ENCODE measurements at regions not wholly inside any gene's neighbourhood (a gene's known extent, or its start where the extent isn't known, plus 50 kb on each side); places are given as distances from the start of the nearest gene placed in this dataset.

DNA sequence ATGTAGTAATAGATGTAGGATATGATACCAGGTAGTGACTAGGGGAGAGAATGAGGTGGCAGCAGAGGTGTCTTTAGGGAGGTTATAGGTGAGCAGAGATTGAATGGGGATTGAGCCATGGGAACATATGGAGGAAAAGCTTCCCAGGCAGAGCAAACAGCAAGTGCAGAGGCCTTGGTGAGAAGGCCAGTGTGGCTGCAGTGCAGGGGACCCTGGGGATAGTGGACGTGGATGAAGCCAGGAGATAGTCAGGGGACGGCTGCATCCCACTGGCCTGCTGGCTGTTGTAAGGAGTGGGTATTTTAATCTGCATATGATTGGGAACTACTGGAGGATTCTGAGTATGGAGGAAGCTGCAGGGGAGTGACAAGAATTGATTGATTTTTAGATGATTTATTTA, 62.7 kb upstream of the TRAK1 start (continued):
- TF ChIP-seq, protein P1, sequence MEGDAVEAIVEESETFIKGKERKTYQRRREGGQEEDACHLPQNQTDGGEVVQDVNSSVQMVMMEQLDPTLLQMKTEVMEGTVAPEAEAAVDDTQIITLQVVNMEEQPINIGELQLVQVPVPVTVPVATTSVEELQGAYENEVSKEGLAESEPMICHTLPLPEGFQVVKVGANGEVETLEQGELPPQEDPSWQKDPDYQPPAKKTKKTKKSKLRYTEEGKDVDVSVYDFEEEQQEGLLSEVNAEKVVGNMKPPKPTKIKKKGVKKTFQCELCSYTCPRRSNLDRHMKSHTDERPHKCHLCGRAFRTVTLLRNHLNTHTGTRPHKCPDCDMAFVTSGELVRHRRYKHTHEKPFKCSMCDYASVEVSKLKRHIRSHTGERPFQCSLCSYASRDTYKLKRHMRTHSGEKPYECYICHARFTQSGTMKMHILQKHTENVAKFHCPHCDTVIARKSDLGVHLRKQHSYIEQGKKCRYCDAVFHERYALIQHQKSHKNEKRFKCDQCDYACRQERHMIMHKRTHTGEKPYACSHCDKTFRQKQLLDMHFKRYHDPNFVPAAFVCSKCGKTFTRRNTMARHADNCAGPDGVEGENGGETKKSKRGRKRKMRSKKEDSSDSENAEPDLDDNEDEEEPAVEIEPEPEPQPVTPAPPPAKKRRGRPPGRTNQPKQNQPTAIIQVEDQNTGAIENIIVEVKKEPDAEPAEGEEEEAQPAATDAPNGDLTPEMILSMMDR (conservative IDR thresholded peaks at IDR 0.05; ENCODE audit: low read depth, low read length): no peak
- TF ChIP-seq MXI1 (IDR thresholded peaks at IDR 0.05; ENCODE audit: borderline replicate concordance, low read depth, low read length): no peak
- TF ChIP-seq RAD21 (IDR thresholded peaks at IDR 0.05; ENCODE audit: low read length): no peak

DNA sequence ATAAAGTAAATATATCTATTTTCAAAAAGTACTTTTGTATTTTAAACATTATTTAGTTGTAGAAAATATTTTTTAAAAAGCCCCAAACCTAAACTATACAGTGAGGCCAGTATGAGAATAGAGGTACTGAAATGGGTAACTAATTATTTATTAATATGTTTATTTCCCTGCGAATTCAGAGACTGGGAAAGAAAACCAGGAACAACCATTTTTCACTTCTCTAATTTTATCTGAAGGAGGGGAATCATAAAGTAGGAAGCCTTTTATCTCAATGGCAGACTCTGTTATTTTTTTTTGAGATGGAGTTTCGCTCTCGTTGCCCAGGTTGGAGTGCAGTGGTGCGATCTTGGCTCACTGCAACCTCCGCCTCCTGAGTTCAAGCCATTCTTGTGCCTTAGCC, 63.6 kb upstream of the TRAK1 start:
- H2BK20ac ChIP-seq (ENCODE audit: low read depth, low read length): no peak overlapping the region
- no peaks in the 10 kb centered on the region for H3K27me3 ChIP-seq (ENCODE audit: control insufficient read depth, insufficient read depth, low read length)
- H4K5ac ChIP-seq (ENCODE audit: low read depth, low read length): no peak overlapping the region
- no peak for ATAC-seq (ENCODE audit: low read depth)
- ChIA-PET POLR2A (ENCODE audit: unreplicated experiment) (no interaction called here), CTCF (interaction anchor here (0.6 kb wide), 1 partner anchor 9 kb away, joined by 4 read pairs; no protein-coding TSS in a partner anchor)
- BruUV-seq (replicated peaks): no TSS peak
- no peak overlapping the region for H3K56ac ChIP-seq (ENCODE audit: extremely low read depth, insufficient read depth, low read length)
- H4K20me1 ChIP-seq (ENCODE audit: insufficient read depth, low read length): no peaks in the 10 kb centered on the region
- H3K79me1 ChIP-seq (ENCODE audit: low read depth in 1 of 2, low read length in 2 of 2): peaks cover 12 to 63% of the 10 kb centered on the region in 2 experiments
- peaks cover 6% of the 10 kb centered on the region; the same call in 1 of the 2 replicates for H3K9me1 ChIP-seq (ENCODE audit: insufficient read depth, low read length)
- intact Hi-C loops (cut with micrococcal nuclease) (no loop called here), dilution Hi-C loops (cut with HindIII; ENCODE audit: low sequenced_read_pairs, unreplicated experiment) (no loop called here), in situ Hi-C loops (cut with MboI; ENCODE audit: low sequenced_read_pairs) (no loop called here)
- H3K27ac ChIP-seq (ENCODE audit: insufficient read depth, low read length): no peak overlapping the region
- no peak overlapping the region for H3K14ac ChIP-seq (replicated peaks; ENCODE audit: low read depth, low read length)
- no CpG with 5 or more reads among the region's 5 CpGs for WGBS, 2 experiments (ENCODE audit: extremely low coverage in 2 of 2, insufficient read length in 1 of 2)
- H2AK9ac ChIP-seq (replicated peaks; ENCODE audit: low read depth, low read length, poor library complexity): no peak overlapping the region
- no peak overlapping the region for H3K4ac ChIP-seq (ENCODE audit: low read depth, low read length)
- H2BK15ac ChIP-seq (ENCODE audit: low read depth, low read length): no peak overlapping the region
- no peak overlapping the region for H2AK5ac ChIP-seq (ENCODE audit: low read depth, low read length)
- no peak overlapping the region for H2BK5ac ChIP-seq (ENCODE audit: low read depth, low read length, poor library complexity, severe bottlenecking)
- H3K4me1 ChIP-seq (ENCODE audit: control insufficient read depth, insufficient read depth, low read length): peaks cover 25% of the 10 kb centered on the region
- no peak overlapping the region for H3K9ac ChIP-seq (ENCODE audit: low read depth, low read length)
- no peak overlapping the region for H3K18ac ChIP-seq (ENCODE audit: low read depth, low read length)
- no peak overlapping the region for H2AFZ ChIP-seq (replicated peaks; ENCODE audit: low read length, poor library complexity)
- H3K9me3 ChIP-seq (ENCODE audit: control insufficient read depth, insufficient read depth, low read length): no peaks in the 10 kb centered on the region
- TF ChIP-seq CEBPB (IDR thresholded peaks at IDR 0.05; ENCODE audit: low read depth, low read length): no peak
- TF ChIP-seq SMC3 (IDR thresholded peaks at IDR 0.05; ENCODE audit: low read depth, low read length): no peak
- no peak for TF ChIP-seq RAD21 (IDR thresholded peaks at IDR 0.05; ENCODE audit: low read length)
- TF ChIP-seq, protein P1 (conservative IDR thresholded peaks at IDR 0.05; ENCODE audit: low read depth, low read length): no peak
- no peak for TF ChIP-seq RFX5 (IDR thresholded peaks at IDR 0.05; ENCODE audit: low read depth, low read length)
- TF ChIP-seq BHLHE40 (IDR thresholded peaks at IDR 0.05; ENCODE audit: low read depth, low read length): no peak
- no peak for TF ChIP-seq NFE2L2 (IDR thresholded peaks at IDR 0.05; ENCODE audit: low read depth, low read length)
- TF ChIP-seq MXI1 (IDR thresholded peaks at IDR 0.05; ENCODE audit: borderline replicate concordance, low read depth, low read length): no peak
- TF ChIP-seq RCOR1 (IDR thresholded peaks at IDR 0.05; ENCODE audit: insufficient replicate concordance, low read length): no peak
- TF ChIP-seq, protein P2, sequence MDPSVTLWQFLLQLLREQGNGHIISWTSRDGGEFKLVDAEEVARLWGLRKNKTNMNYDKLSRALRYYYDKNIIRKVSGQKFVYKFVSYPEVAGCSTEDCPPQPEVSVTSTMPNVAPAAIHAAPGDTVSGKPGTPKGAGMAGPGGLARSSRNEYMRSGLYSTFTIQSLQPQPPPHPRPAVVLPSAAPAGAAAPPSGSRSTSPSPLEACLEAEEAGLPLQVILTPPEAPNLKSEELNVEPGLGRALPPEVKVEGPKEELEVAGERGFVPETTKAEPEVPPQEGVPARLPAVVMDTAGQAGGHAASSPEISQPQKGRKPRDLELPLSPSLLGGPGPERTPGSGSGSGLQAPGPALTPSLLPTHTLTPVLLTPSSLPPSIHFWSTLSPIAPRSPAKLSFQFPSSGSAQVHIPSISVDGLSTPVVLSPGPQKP (IDR thresholded peaks at IDR 0.05; ENCODE audit: borderline replicate concordance, low read depth, low read length): no peak
- no peaks in the 10 kb centered on the region for H3K36me3 ChIP-seq (ENCODE audit: control insufficient read depth, insufficient read depth, low read length)
- no peak overlapping the region for H2BK120ac ChIP-seq (ENCODE audit: low read depth, low read length)
- no peak for DNase-seq
- H4K91ac ChIP-seq (ENCODE audit: insufficient read depth, low read depth, low read length): no peak overlapping the region
- no peak overlapping the region for H4K8ac ChIP-seq (ENCODE audit: low read depth in 2 of 2, low read length in 2 of 2)
- H3K4me3 ChIP-seq (ENCODE audit: insufficient read depth, low read depth, low read length): no peak overlapping the region
- no peak overlapping the region for H3K23ac ChIP-seq (ENCODE audit: low read depth, low read length)
- H3K4me2 ChIP-seq (ENCODE audit: low read depth, low read length): no peak overlapping the region
